CD14-positive monocyte (primary cell): ENCODE measurements at regions not wholly inside any gene's neighbourhood (a gene's known extent, or its start where the extent isn't known, plus 50 kb on each side); places are given as distances from the start of the nearest gene placed in this dataset.
A peak's percentile ranks its signal among the peaks of the same experiment; 100 is the strongest.
"Not testable (repeated sequence)": the region's sequence is repeated elsewhere in the genome, so short reads cannot be mapped to it uniquely, and the experiment has no call there.

ENCODE experiments used
- DNase-seq, 3 donors: peaks; one replicate each; pipeline ENCODE4 v3.0.0-alpha.2; 2011 to 2022
- H2AFZ ChIP-seq: 2 replicates; pipeline ENCODE4 v1.6.0; 2012; ENCODE audit warnings: mild to moderate bottlenecking, low read depth, low read length, inconsistent platforms; ENCODE audit not compliant: insufficient read depth, poor library complexity, severe bottlenecking
- H3K27ac ChIP-seq, 2 donors: 1 replicate in 1 of 2; 2 replicates in 1 of 2; pipeline ENCODE4 v1.5.1; 2012 to 2013; ENCODE audit warnings: low read length in 2 of 2, control low read depth in 1 of 2, inconsistent platforms in 1 of 2, low read depth in 1 of 2, mild to moderate bottlenecking in 1 of 2
- H3K27me3 ChIP-seq, 2 donors: one replicate each; pipeline versions ENCODE4 v1.6.0 to v1.6.1; 2011 to 2013; ENCODE audit warnings: low read length in 2 of 2; ENCODE audit not compliant: control insufficient read depth in 2 of 2, insufficient read depth in 2 of 2
- H3K36me3 ChIP-seq, 2 donors: replicated peaks in 1 of 2; 1 replicate in 1 of 2; 2 replicates in 1 of 2; pipeline versions ENCODE4 v1.5.1 to v1.6.1; 2012 to 2013; ENCODE audit warnings: low read length in 2 of 2, control low read depth in 1 of 2, inconsistent platforms in 1 of 2, mild to moderate bottlenecking in 1 of 2; ENCODE audit not compliant: insufficient read depth in 2 of 2, control insufficient read depth in 1 of 2
- H3K4me1 ChIP-seq, 2 donors: 1 replicate in 1 of 2; 2 replicates in 1 of 2; pipeline versions ENCODE4 v1.5.1 to v1.6.1; 2012 to 2013; ENCODE audit warnings: low read length in 2 of 2, control low read depth in 1 of 2, inconsistent platforms in 1 of 2, mild to moderate bottlenecking in 1 of 2, moderate library complexity in 1 of 2; ENCODE audit not compliant: insufficient read depth in 2 of 2, control insufficient read depth in 1 of 2
- H3K4me2 ChIP-seq: replicated peaks from 2 replicates; pipeline ENCODE3; 2012; ENCODE audit warnings: low read length, moderate library complexity, mild to moderate bottlenecking; ENCODE audit not compliant: poor library complexity, severe bottlenecking; ENCODE audit errors: extremely low read depth
- H3K4me3 ChIP-seq, 3 experiments: fragments of 200-600 bp in 1 of 3; sonication (generic) in 1 of 3; replicated peaks in 1 of 3; 1 replicate in 2 of 3; 2 replicates in 1 of 3; pipeline ENCODE4 v1.5.1; 2011 to 2013; ENCODE audit warnings: low read length in 3 of 3, mild to moderate bottlenecking in 3 of 3, control low read depth in 2 of 3, low read depth in 2 of 3, inconsistent platforms in 1 of 3, moderate library complexity in 1 of 3
- H3K79me2 ChIP-seq: 2 replicates; pipeline ENCODE4 v1.6.0; 2012; ENCODE audit warnings: mild to moderate bottlenecking, control low read depth, inconsistent platforms, low read length, moderate library complexity; ENCODE audit not compliant: insufficient read depth
- H3K9ac ChIP-seq: 2 replicates; pipeline ENCODE4 v1.6.0; 2017; ENCODE audit warnings: low read length, mild to moderate bottlenecking; ENCODE audit not compliant: insufficient read depth, poor library complexity, severe bottlenecking
- H3K9me3 ChIP-seq, 2 donors: replicated peaks in 1 of 2; 1 replicate in 1 of 2; 2 replicates in 1 of 2; pipeline versions ENCODE4 v1.5.1 to v1.6.1; 2012 to 2013; ENCODE audit warnings: low read length in 2 of 2, control low read depth in 1 of 2; ENCODE audit not compliant: control insufficient read depth in 1 of 2, insufficient read depth in 1 of 2
- H4K20me1 ChIP-seq: 2 replicates; pipeline ENCODE4 v1.6.0; 2012; ENCODE audit warnings: mild to moderate bottlenecking, low read length, control low read depth, moderate library complexity; ENCODE audit not compliant: insufficient read depth
- H3K27ac Mint-ChIP-seq, 7 donors: one replicate each; pipeline ENCODE4 v1.8.0; 2020; ENCODE audit warnings: mild to moderate bottlenecking in 7 of 7, mixed read lengths in 7 of 7, moderate library complexity in 6 of 7, inconsistent platforms in 2 of 7
- H3K27me3 Mint-ChIP-seq, 3 donors: one replicate each; pipeline ENCODE4 v1.8.0; 2021 to 2022; ENCODE audit warnings: low read depth in 3 of 3, mild to moderate bottlenecking in 3 of 3, mixed read lengths in 3 of 3, moderate library complexity in 3 of 3, inconsistent platforms in 1 of 3
- H3K36me3 Mint-ChIP-seq, 2 donors: one replicate each; pipeline ENCODE4 v1.8.0; 2020; ENCODE audit warnings: mixed read lengths in 2 of 2, inconsistent platforms in 1 of 2, mild to moderate bottlenecking in 1 of 2
- H3K4me1 Mint-ChIP-seq: one replicate; pipeline ENCODE4 v1.8.0; 2020; ENCODE audit warnings: mild to moderate bottlenecking, mixed read lengths
- H3K4me3 Mint-ChIP-seq, 2 donors: one replicate each; pipeline ENCODE4 v1.8.0; 2020; ENCODE audit warnings: mild to moderate bottlenecking in 2 of 2, mixed read lengths in 2 of 2, moderate library complexity in 1 of 2
- H3K9me3 Mint-ChIP-seq, 7 donors: one replicate each; pipeline ENCODE4 v1.8.0; 2020 to 2022; ENCODE audit warnings: mixed read lengths in 7 of 7, mild to moderate bottlenecking in 6 of 7, moderate library complexity in 6 of 7, inconsistent platforms in 2 of 7
- CTCF ChIP-seq: fragments of 200-600 bp; IDR thresholded peaks from one replicate; pipeline ENCODE4 v1.8.0; 2022; ENCODE audit warnings: antibody characterized with exemption, mild to moderate bottlenecking
- WGBS: methylation state at CpG from one replicate; pipeline ENCODE4 v1.1.5; 2013; ENCODE audit warnings: missing lambda C conversion rate; ENCODE audit not compliant: insufficient coverage; 5-methylcytosine and 5-hydroxymethylcytosine counted together
- intact Hi-C, 2 donors: fragments of 100-400 bp; cut with micrococcal nuclease; formaldehyde crosslinking; loops; one replicate each; pipeline versions ENCODE4 v1.15.0 to v1.15.1; 2023

DNA sequence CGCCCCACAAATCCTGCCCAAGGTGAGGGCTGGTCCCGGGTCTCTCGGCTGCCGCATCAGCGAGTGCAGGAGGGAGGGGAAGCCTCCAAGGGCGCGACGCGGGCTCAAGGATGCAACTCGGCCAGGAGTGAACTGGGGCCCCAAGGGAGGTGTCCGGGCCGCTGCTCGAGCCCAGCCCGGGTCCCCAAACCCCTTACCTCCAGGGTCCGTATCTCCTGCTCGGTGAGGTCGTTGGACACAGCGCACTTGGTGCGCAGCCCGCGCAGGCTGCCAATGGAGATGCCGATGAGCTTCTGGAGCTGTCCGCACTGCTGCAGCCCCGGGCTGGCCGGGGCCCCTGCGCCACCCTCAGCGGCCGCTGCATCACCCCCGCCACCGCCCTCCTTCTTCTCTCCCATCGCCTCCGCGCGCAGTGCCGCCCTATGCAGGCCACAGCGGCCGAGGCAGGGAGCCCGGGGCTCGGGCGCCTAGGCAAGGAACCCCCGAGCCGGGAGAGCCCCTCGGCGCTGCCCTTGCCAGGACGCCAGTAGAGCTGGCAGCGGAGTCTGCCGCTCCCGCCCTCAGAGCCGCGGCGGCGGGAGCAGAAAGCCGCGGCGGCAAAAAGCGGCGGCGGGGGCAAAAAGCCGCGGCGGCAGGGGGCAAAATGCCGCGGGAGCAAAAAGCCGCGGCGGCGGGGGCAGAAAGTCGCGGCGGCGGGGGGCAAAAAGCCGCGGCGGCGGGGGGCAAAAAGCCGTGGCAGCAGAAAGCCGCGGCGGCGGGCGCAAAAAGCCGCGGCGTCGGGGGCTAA is 135.1 kb downstream of the ZNF92 start:
- H3K9ac ChIP-seq, result peak overlapping the region; percentile 40
- H3K36me3 Mint-ChIP-seq, H4K20me1 ChIP-seq, H3K4me1 ChIP-seq, H3K27ac ChIP-seq, H3K27ac Mint-ChIP-seq, H3K4me1 Mint-ChIP-seq, H3K36me3 ChIP-seq, intact Hi-C loops, H3K9me3 Mint-ChIP-seq, H3K79me2 ChIP-seq, DNase-seq: not testable (repeated sequence)
- H3K27me3 Mint-ChIP-seq, result peaks cover 23 to 32% (median 27%) of the 10 kb centered on the region in 3 donors
- H3K9me3 ChIP-seq, result peaks cover 0 to 20% of the 10 kb centered on the region in 2 donors
- H3K4me2 ChIP-seq, result peak overlapping the region; percentile 58
- peak overlapping the region in 2 of 3 experiments; percentile 30 to 63 for H3K4me3 ChIP-seq
- H3K4me3 Mint-ChIP-seq, result peak overlapping the region; percentile 66 to 73
- WGBS, result 0% methylated on average over 49 of the region's 85 CpGs
- H2AFZ ChIP-seq, result peak overlapping the region; percentile 71
- H3K27me3 ChIP-seq, result peaks cover 23 to 28% of the 10 kb centered on the region in 2 donors

- no peak for DNase-seq
- Mint-ChIP-seq H3K4me3 (peak overlapping the region; percentile 66 to 73), H3K9me3 (peaks cover 0 to 9% (median 4%) of the 10 kb centered on the region in 7 donors), H3K27ac (peak overlapping the region in 1 of 7 donors; percentile 4), H3K4me1 (peaks cover 5% of the 10 kb centered on the region), H3K36me3 (peaks cover 0 to 10% of the 10 kb centered on the region in 2 donors), H3K27me3 (peaks cover 26 to 35% (median 29%) of the 10 kb centered on the region in 3 donors)
- no peak for TF ChIP-seq CTCF
- intact Hi-C loops, result no loop called here
- Histone ChIP-seq H4K20me1 (no peaks in the 10 kb centered on the region), H3K9me3 (peaks cover 0 to 12% of the 10 kb centered on the region in 2 donors), H3K9ac (peak overlapping the region; percentile 40), H3K4me1 (no peaks in the 10 kb centered on the region), H3K4me3 (peak overlapping the region in 2 of 3 experiments; percentile 30 to 63), H3K27me3 (peaks cover 23 to 29% of the 10 kb centered on the region in 2 donors), H2AFZ (peak overlapping the region; percentile 71), H3K4me2 (peak overlapping the region; percentile 58), H3K36me3 (no peaks in the 10 kb centered on the region), H3K27ac (no peak overlapping the region), H3K79me2 (no peaks in the 10 kb centered on the region)
- WGBS, result under 1% methylated on average over 85 of the region's 85 CpGs
These were observed 135.9 kb downstream of the ZNF92 start for GRCh38 chr7:65509368-65510186.

DNA sequence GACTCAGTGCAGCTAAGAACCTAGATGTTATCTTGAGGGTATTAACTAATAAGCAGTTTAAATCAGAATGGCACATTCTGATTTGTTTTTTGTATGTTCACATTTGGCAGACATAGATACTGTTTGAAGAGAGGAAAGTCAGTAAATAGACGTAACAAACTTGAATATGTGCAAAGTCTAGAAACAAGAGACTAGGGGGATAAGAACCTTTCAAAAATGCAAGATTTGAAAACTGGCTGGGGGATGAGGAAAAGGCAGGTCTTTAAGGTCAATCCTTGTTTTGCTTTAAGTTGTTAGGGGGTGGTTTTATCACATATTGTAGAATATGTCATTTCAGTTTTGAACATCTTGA is 136.5 kb downstream of the ZNF92 start:
- H3K27me3 ChIP-seq, result peaks cover 23 to 30% of the 10 kb centered on the region in 2 donors
- WGBS, result 17% methylated on average over 1 of the region's 1 CpG
- intact Hi-C loops, H4K20me1 ChIP-seq, H3K27ac ChIP-seq, H3K4me1 ChIP-seq, H3K9me3 ChIP-seq, H3K36me3 ChIP-seq, DNase-seq, H3K36me3 Mint-ChIP-seq, H3K9me3 Mint-ChIP-seq, H3K9ac ChIP-seq, H3K4me1 Mint-ChIP-seq, H3K79me2 ChIP-seq: not testable (repeated sequence)
- H3K4me3 ChIP-seq, result peak overlapping the region in 1 of 3 experiments; percentile 63
- peak overlapping the region; percentile 58 for H3K4me2 ChIP-seq
- H3K27ac Mint-ChIP-seq, result peak overlapping the region in 1 of 7 donors; percentile 4
- H2AFZ ChIP-seq, result peak overlapping the region; percentile 71
- H3K4me3 Mint-ChIP-seq, result peak overlapping the region in 1 of 2 donors; percentile 73
- peaks cover 28 to 37% (median 29%) of the 10 kb centered on the region in 3 donors for H3K27me3 Mint-ChIP-seq
